ENCODE measurements at regions not wholly inside any gene's neighbourhood (a gene's known extent, or its start where the extent isn't known, plus 50 kb on each side); places are given as distances from the start of the nearest gene placed in this dataset.
A peak's percentile ranks its signal among the peaks of the same experiment; 100 is the strongest.

GRCh38 chr6:71392276-71392675, 103.7 kb downstream of the OGFRL1 start:
- no peak for DNase-seq
- no peaks in the 10 kb centered on the region for H3K27me3 Mint-ChIP-seq (ENCODE audit: insufficient read depth)
- no peak for TF ChIP-seq CTCF (IDR thresholded peaks at IDR 0.05)
- H3K9me3 Mint-ChIP-seq, result no peaks in the 10 kb centered on the region
- peaks cover 95% of the 10 kb centered on the region for H3K4me1 Mint-ChIP-seq (ENCODE audit: low read depth)
- peak overlapping the region; percentile 86 for H3K27ac Mint-ChIP-seq
- peaks cover 33% of the 10 kb centered on the region for H3K36me3 Mint-ChIP-seq (ENCODE audit: low read depth)
- peak overlapping the region; percentile 8; the same call in 1 of the 2 replicates for H3K4me3 Mint-ChIP-seq

DNA sequence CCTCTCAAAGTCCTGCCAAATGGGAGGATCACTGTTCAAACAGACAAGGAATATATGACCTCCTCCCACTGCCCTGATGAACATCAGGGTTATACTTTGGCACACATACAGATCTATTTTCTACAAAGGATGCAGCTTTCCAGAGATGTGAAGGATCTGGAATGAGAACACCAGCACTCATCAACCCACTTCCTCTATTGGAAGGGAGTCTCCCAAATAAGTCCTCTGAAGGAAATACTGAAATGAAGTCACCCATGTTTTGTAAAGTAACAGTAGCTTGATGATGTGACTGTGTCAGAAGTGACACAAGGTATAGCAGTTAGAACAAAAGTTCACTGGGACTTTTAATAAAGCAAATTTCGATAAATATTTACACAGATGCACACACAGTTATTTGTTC, 104.9 kb downstream of the OGFRL1 start:
- no peak for TF ChIP-seq CTCF (IDR thresholded peaks at IDR 0.05)
- Mint-ChIP-seq H3K36me3 (ENCODE audit: low read depth) (peaks cover 42% of the 10 kb centered on the region), H3K27me3 (ENCODE audit: insufficient read depth) (no peaks in the 10 kb centered on the region), H3K27ac (peak overlapping the region; percentile 86), H3K4me3 (peak overlapping the region; percentile 72), H3K9me3 (no peaks in the 10 kb centered on the region), H3K4me1 (ENCODE audit: low read depth) (peaks cover 91% of the 10 kb centered on the region)
- peak; percentile 25 for DNase-seq

DNA sequence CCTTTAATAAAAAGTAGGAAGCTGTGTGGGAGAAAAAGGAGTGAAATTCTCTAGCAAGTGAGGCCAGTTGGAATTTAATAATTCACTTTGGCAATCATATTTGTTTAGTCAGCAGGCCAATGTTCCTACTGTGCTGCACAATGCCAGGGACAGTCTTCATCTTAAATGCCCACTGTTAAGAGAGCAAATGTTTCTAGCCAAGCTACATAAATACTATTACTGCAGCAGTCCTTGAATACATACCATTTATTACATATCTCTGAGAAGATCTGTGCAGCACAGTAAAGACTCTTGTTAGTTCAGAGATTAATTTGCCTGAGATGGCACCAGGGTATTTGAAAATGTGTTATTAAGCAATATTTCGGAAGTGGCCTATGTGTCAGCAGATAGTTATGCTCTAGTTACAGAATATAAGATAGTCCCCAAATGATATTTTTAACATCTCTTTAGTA, 105.4 kb downstream of the OGFRL1 start:
- H3K9me3 Mint-ChIP-seq, result no peaks in the 10 kb centered on the region
- peaks cover 44% of the 10 kb centered on the region for H3K36me3 Mint-ChIP-seq (ENCODE audit: low read depth)
- TF ChIP-seq CTCF (IDR thresholded peaks at IDR 0.05), result no peak
- peak; percentile 48 for DNase-seq
- peak overlapping the region; percentile 72 for H3K4me3 Mint-ChIP-seq
- H3K4me1 Mint-ChIP-seq (ENCODE audit: low read depth), result peaks cover 91% of the 10 kb centered on the region
- H3K27me3 Mint-ChIP-seq (ENCODE audit: insufficient read depth), result no peaks in the 10 kb centered on the region
- peak overlapping the region; percentile 86 for H3K27ac Mint-ChIP-seq

- H3K9me3 Mint-ChIP-seq, result no peaks in the 10 kb centered on the region
These were observed 106.3 kb downstream of the OGFRL1 start for GRCh38 chr6:71394926-71395325.

GRCh38 chr6:71395731-71396409, 107.3 kb downstream of the OGFRL1 start:
- Mint-ChIP-seq H3K4me1 (ENCODE audit: low read depth) (peaks cover 94% of the 10 kb centered on the region), H3K27ac (0 out of 2 replicates have a peak overlapping the region, but pooled peaks have one; percentile 15)

More at GRCh38 chr6:71394926-71395325, 106.3 kb downstream of the OGFRL1 start:
- Mint-ChIP-seq H3K27ac (peak overlapping the region; percentile 81), H3K36me3 (ENCODE audit: low read depth) (peaks cover 36% of the 10 kb centered on the region), H3K4me3 (peak overlapping the region; percentile 42; the same call in 1 of the 2 replicates), H3K27me3 (ENCODE audit: insufficient read depth) (no peaks in the 10 kb centered on the region), H3K4me1 (ENCODE audit: low read depth) (peaks cover 92% of the 10 kb centered on the region)
- no peak for DNase-seq
- TF ChIP-seq CTCF (IDR thresholded peaks at IDR 0.05), result no peak

More at GRCh38 chr6:71395731-71396409, 107.3 kb downstream of the OGFRL1 start:
- no peak for DNase-seq
- Mint-ChIP-seq H3K27me3 (ENCODE audit: insufficient read depth) (no peaks in the 10 kb centered on the region), H3K9me3 (no peaks in the 10 kb centered on the region), H3K36me3 (ENCODE audit: low read depth) (peaks cover 35% of the 10 kb centered on the region), H3K4me3 (no peak overlapping the region)
- TF ChIP-seq CTCF (IDR thresholded peaks at IDR 0.05), result no peak
